ENCODE measurements at regions not wholly inside any gene's neighbourhood (a gene's known extent, or its start where the extent isn't known, plus 50 kb on each side); places are given as distances from the start of the nearest gene placed in this dataset.

DNA sequence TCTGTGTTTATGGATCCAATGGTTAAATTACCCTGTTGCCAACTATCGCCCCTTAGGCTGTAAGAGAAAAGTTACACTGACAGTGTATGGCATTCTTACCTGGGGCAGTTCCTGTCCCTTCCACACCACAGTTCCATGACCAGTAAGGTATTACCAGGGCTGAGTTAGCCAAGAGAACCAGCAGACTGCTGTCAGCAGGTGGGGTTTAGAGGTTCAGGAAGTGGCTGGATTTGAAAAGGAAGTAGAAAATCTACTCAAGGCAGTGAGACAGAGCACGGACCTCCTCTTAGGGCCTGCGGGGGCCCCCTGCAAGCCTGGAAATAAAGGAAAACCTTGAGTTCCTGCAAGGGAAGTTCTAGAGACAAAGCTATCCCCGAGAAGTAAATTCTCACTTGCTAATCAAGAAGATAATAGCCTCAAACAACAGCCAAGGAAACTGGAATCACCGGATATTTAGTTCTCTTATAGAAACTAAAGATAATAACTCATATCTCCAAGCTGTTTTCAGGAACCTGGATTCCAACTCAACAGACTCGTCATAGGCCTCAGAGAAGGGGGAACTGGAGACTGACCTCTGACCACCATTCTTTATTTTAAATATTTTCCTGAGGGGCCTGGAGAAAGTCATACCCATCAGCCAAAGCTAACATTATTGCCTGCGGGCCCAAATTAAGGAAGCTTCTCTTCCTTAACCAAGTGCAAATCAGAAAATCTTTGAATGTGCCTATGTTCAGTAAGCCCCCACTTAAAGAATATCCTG lies 161.7 kb downstream of the ANXA2 start:
- Mint-ChIP-seq H3K36me3 (ENCODE audit: low read depth) (no peaks in the 10 kb centered on the region), H3K27me3 (ENCODE audit: low read depth) (peaks cover 35% of the 10 kb centered on the region), H3K4me3 (ENCODE audit: low read depth) (no peak overlapping the region), H3K27ac (no peak overlapping the region), H3K9me3 (no peaks in the 10 kb centered on the region), H3K4me1 (ENCODE audit: low read depth) (peaks cover 3% of the 10 kb centered on the region)
- intact Hi-C loops (cut with micrococcal nuclease) = no loop called here
- no peak for DNase-seq (ENCODE audit: low spot score)

DNA sequence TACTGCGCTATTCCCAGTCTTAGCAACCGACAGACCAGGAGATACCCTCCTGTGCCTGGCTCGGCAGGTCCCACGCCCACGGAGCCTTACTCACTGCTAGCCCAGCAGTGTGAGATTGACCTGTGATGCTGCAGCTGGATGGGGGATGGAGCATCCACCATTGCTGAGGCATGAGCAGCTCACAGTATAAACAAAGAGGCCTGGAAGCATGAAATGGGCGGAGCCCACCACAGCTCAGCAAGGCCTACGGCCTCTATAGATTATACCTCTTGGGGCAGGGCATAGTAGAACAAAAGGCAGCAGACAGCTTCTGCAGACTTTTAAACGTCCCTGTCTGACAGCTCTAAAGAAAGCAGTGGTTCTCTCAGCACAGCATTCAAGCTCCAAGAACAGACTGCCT lies 160.3 kb downstream of the ANXA2 start:
- Mint-ChIP-seq H3K4me1 (ENCODE audit: low read depth) (peaks cover 3% of the 10 kb centered on the region), H3K36me3 (ENCODE audit: low read depth) (no peaks in the 10 kb centered on the region), H3K27me3 (ENCODE audit: low read depth) (peaks cover 39% of the 10 kb centered on the region), H3K27ac (no peak overlapping the region), H3K9me3 (no peaks in the 10 kb centered on the region), H3K4me3 (ENCODE audit: low read depth) (no peak overlapping the region)
- no peak for DNase-seq (ENCODE audit: low spot score)
- intact Hi-C loops (cut with micrococcal nuclease) = no loop called here

DNA sequence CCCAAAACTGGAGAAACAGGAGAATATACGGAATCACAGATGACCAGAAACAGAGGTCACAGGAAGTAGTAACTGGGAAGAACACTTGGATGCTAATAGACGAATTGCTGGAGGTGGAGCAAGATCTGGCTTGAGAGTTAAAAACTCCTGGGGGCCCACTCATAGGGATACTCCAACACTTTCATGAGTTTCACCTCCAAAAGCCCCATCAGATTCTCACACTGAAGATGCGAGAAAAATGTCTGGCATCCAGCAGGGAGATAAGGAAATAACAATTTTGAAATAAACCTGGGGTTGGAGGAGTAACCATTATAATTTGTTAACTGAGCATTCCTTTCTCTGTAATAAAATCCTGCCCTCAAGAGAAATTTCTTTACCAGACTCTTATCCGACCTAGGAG lies 154.0 kb downstream of the ANXA2 start:
- H3K27me3 Mint-ChIP-seq (ENCODE audit: low read depth) = peaks cover 61% of the 10 kb centered on the region
- no peak for DNase-seq (ENCODE audit: low spot score)
- H3K4me3 Mint-ChIP-seq (ENCODE audit: low read depth) = no peak overlapping the region
- no peaks in the 10 kb centered on the region for H3K4me1 Mint-ChIP-seq (ENCODE audit: low read depth)
- H3K27ac Mint-ChIP-seq = no peak overlapping the region
- H3K36me3 Mint-ChIP-seq (ENCODE audit: low read depth) = no peaks in the 10 kb centered on the region
- no peaks in the 10 kb centered on the region for H3K9me3 Mint-ChIP-seq
- intact Hi-C loops (cut with micrococcal nuclease) = no loop called here

DNA sequence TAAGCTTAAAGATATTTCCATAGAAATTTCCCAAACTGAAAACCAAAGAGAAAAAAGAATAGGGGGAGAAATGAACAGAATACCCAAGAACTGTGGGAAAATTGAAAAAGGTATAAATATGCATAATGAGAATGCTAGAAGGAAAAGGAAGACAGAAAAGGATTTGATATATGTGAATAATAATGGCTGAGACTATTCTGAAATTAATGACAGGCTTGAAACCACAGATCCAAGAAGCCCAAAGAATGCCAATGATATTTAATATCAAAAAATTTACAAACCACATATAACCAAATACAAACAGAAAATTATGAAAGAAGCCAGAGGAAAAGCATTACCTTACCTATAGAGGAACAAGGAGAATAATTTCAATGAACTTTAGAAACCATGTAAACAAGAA lies 153.0 kb downstream of the ANXA2 start:
- intact Hi-C loops (cut with micrococcal nuclease) = no loop called here
- Mint-ChIP-seq H3K4me3 (ENCODE audit: low read depth) (no peak overlapping the region), H3K36me3 (ENCODE audit: low read depth) (no peaks in the 10 kb centered on the region), H3K9me3 (no peaks in the 10 kb centered on the region), H3K27me3 (ENCODE audit: low read depth) (peaks cover 55% of the 10 kb centered on the region), H3K4me1 (ENCODE audit: low read depth) (no peaks in the 10 kb centered on the region), H3K27ac (no peak overlapping the region)
- DNase-seq (ENCODE audit: low spot score) = no peak

- peaks cover 48% of the 10 kb centered on the region for H3K27me3 Mint-ChIP-seq (ENCODE audit: low read depth)
- no peak for DNase-seq (ENCODE audit: low spot score)
- intact Hi-C loops (cut with micrococcal nuclease) = no loop called here
- no peaks in the 10 kb centered on the region for H3K9me3 Mint-ChIP-seq
- no peak overlapping the region for H3K4me3 Mint-ChIP-seq (ENCODE audit: low read depth)
- H3K36me3 Mint-ChIP-seq (ENCODE audit: low read depth) = no peaks in the 10 kb centered on the region
- H3K4me1 Mint-ChIP-seq (ENCODE audit: low read depth) = peaks cover 3% of the 10 kb centered on the region
- no peak overlapping the region for H3K27ac Mint-ChIP-seq
Observed at GRCh38 chr15:60250316-60250715, 147.5 kb downstream of the ANXA2 start.

GRCh38 chr15:60251300-60252070 lies 146.3 kb downstream of the ANXA2 start:
- Mint-ChIP-seq H3K27ac (no peak overlapping the region), H3K36me3 (ENCODE audit: low read depth) (no peaks in the 10 kb centered on the region), H3K27me3 (ENCODE audit: low read depth) (peaks cover 38% of the 10 kb centered on the region), H3K4me3 (ENCODE audit: low read depth) (no peak overlapping the region), H3K4me1 (ENCODE audit: low read depth) (peaks cover 10% of the 10 kb centered on the region), H3K9me3 (no peaks in the 10 kb centered on the region)
- no peak for DNase-seq (ENCODE audit: low spot score)
- intact Hi-C loops (cut with micrococcal nuclease) = no loop called here

DNA sequence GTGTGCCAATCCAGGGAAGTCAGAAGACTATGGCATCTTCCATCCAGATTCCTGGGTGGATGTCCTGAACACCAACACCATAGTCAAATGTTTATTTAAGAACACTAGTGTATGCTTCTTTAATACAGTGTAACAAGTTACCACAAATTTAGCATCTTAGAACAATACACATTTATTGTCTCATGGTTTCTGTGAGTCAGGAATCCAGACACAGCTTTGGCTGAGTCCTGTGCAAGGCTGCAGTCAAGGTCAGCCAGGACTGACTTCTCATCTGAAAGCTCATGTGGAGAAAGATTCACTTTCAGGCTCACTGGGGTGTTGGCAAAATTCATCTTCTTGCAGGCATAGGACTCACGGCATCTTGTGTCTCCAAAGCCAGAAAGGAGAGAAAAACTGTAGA lies 143.4 kb downstream of the ANXA2 start:
- no peaks in the 10 kb centered on the region for H3K9me3 Mint-ChIP-seq
- intact Hi-C loops (cut with micrococcal nuclease) = loop anchor here (2.0 kb wide), 1 partner anchor 336 kb away; no protein-coding TSS in a partner anchor
- H3K27me3 Mint-ChIP-seq (ENCODE audit: low read depth) = peaks cover 49% of the 10 kb centered on the region

GRCh38 chr15:60255390-60255789 lies 142.4 kb downstream of the ANXA2 start:
- intact Hi-C loops (cut with micrococcal nuclease) = loop anchor here (2.0 kb wide), 1 partner anchor 337 kb away; no protein-coding TSS in a partner anchor
- H3K27me3 Mint-ChIP-seq (ENCODE audit: low read depth) = peaks cover 59% of the 10 kb centered on the region
- H3K9me3 Mint-ChIP-seq = no peaks in the 10 kb centered on the region
- peaks cover 10% of the 10 kb centered on the region for H3K4me1 Mint-ChIP-seq (ENCODE audit: low read depth)
- H3K36me3 Mint-ChIP-seq (ENCODE audit: low read depth) = no peaks in the 10 kb centered on the region
- DNase-seq (ENCODE audit: low spot score) = no peak
- H3K27ac Mint-ChIP-seq = no peak overlapping the region
- H3K4me3 Mint-ChIP-seq (ENCODE audit: low read depth) = no peak overlapping the region

More for the DNA sequence above, 143.4 kb downstream of the ANXA2 start:
- H3K4me3 Mint-ChIP-seq (ENCODE audit: low read depth) = no peak overlapping the region
- DNase-seq (ENCODE audit: low spot score) = no peak
- no peaks in the 10 kb centered on the region for H3K36me3 Mint-ChIP-seq (ENCODE audit: low read depth)
- H3K4me1 Mint-ChIP-seq (ENCODE audit: low read depth) = peaks cover 10% of the 10 kb centered on the region
- H3K27ac Mint-ChIP-seq = no peak overlapping the region

DNA sequence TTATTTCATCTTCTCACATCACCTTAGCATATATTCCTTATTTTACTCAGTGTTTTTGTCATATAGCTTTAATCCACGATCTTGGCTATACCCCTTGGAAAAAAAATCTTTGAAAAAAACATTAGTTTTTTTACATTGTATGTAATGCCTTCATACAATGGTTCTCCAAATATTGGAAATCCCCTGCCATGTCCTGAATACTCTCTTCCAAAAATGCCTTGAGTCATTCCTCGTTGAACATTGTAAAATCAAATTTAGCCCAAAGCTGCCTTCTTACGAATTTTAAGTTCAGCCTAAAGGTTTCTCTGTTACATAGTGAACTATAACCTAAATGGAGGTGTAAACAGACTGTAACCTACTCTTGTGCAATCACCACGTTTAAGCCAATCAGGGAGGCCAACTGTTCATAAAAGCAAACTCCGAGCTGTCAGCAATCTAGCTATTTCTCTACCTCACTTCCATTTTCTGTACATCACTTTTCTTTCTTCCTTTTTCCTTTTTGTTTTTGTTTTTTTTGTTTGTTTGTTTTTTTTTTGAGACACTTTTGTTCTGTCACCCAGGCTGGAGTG lies 140.1 kb downstream of the ANXA2 start:
- H3K27ac Mint-ChIP-seq = no peak overlapping the region
- H3K27me3 Mint-ChIP-seq (ENCODE audit: low read depth) = peaks cover 52% of the 10 kb centered on the region
- no peak for DNase-seq (ENCODE audit: low spot score)
- H3K4me3 Mint-ChIP-seq (ENCODE audit: low read depth) = no peak overlapping the region
- no peaks in the 10 kb centered on the region for H3K9me3 Mint-ChIP-seq
- peaks cover 10% of the 10 kb centered on the region for H3K4me1 Mint-ChIP-seq (ENCODE audit: low read depth)
- intact Hi-C loops (cut with micrococcal nuclease) = no loop called here
- no peaks in the 10 kb centered on the region for H3K36me3 Mint-ChIP-seq (ENCODE audit: low read depth)

- no peak overlapping the region for H3K4me3 Mint-ChIP-seq (ENCODE audit: low read depth)
- H3K27me3 Mint-ChIP-seq (ENCODE audit: low read depth) = peaks cover 40% of the 10 kb centered on the region
- peaks cover 10% of the 10 kb centered on the region for H3K4me1 Mint-ChIP-seq (ENCODE audit: low read depth)
- no peaks in the 10 kb centered on the region for H3K9me3 Mint-ChIP-seq
- intact Hi-C loops (cut with micrococcal nuclease) = no loop called here
- no peak for DNase-seq (ENCODE audit: low spot score)
- H3K36me3 Mint-ChIP-seq (ENCODE audit: low read depth) = no peaks in the 10 kb centered on the region
- H3K27ac Mint-ChIP-seq = no peak overlapping the region
Observed at GRCh38 chr15:60259469-60259868, 138.3 kb downstream of the ANXA2 start.

GRCh38 chr15:60264088-60264487 lies 133.7 kb downstream of the ANXA2 start:
- no peak overlapping the region for H3K27ac Mint-ChIP-seq
- H3K27me3 Mint-ChIP-seq (ENCODE audit: low read depth) = peaks cover 40% of the 10 kb centered on the region
- no peaks in the 10 kb centered on the region for H3K4me1 Mint-ChIP-seq (ENCODE audit: low read depth)
- H3K4me3 Mint-ChIP-seq (ENCODE audit: low read depth) = no peak overlapping the region
- no peak for DNase-seq (ENCODE audit: low spot score)
- H3K36me3 Mint-ChIP-seq (ENCODE audit: low read depth) = no peaks in the 10 kb centered on the region
- intact Hi-C loops (cut with micrococcal nuclease) = no loop called here
- H3K9me3 Mint-ChIP-seq = no peaks in the 10 kb centered on the region

DNA sequence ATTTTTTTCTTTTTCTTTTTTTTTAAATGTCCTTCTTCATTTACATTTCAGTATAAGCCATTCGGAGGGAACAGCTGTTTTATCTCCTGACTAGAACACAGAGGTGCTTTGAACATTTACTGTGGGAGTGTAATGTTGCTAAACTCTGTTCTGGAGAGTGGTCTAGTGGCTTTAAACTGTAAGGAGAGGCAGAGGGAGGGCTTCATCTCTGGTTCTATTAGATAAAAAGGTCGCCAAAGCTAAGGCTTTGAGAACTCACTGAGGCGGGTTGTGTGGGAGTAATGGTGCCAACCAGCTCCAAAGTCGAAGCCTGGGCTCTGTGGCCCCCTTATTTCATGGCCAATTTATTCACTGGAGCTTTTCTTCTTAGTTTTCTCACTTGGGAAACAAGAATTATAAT lies 133.2 kb downstream of the ANXA2 start:
- intact Hi-C loops (cut with micrococcal nuclease) = no loop called here
- H3K9me3 Mint-ChIP-seq = no peaks in the 10 kb centered on the region

DNA sequence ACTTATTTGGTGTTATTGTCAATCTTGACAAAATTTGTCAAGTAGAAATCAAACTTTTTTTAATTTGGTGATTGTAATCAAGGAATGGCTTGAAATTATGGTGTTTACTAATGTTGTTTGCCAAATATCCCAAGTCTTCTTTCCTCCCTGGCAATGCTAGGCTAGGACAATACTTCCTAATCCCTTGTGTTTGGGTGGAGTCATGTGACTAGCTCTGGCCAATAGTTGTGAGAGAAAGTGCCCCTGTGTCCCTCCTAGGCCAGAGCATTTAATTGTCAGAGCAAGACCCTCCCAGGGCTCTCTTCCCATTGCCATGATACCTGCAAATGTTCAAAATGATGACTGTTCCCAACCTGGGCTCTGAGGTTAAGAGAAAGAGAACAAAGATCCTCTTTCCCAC lies 132.7 kb downstream of the ANXA2 start:
- no peaks in the 10 kb centered on the region for H3K36me3 Mint-ChIP-seq (ENCODE audit: low read depth)
- peaks cover 37% of the 10 kb centered on the region for H3K27me3 Mint-ChIP-seq (ENCODE audit: low read depth)
- H3K27ac Mint-ChIP-seq = no peak overlapping the region
- H3K4me3 Mint-ChIP-seq (ENCODE audit: low read depth) = no peak overlapping the region
- no peaks in the 10 kb centered on the region for H3K9me3 Mint-ChIP-seq
- H3K4me1 Mint-ChIP-seq (ENCODE audit: low read depth) = no peaks in the 10 kb centered on the region
- intact Hi-C loops (cut with micrococcal nuclease) = no loop called here
- no peak for DNase-seq (ENCODE audit: low spot score)

More for the DNA sequence above, 133.2 kb downstream of the ANXA2 start:
- no peak for DNase-seq (ENCODE audit: low spot score)
- Mint-ChIP-seq H3K27me3 (ENCODE audit: low read depth) (peaks cover 40% of the 10 kb centered on the region), H3K27ac (no peak overlapping the region), H3K4me1 (ENCODE audit: low read depth) (no peaks in the 10 kb centered on the region), H3K4me3 (ENCODE audit: low read depth) (no peak overlapping the region), H3K36me3 (ENCODE audit: low read depth) (no peaks in the 10 kb centered on the region)

Data from activated T-helper 2 cell treated with anti-CD3 and anti-CD28 coated beads, Interferon-gamma antibody, Interleukin-2, Interleukin-4, amounts not matched to agents 10 μg/mL and 5 μg/mL and 100 μg/mL, durations not matched to agents 14 hours and 24 hours and 36 hours (primary cell).